Tibial nerve (tissue), 4 donors: ENCODE measurements at regions not wholly inside any gene's neighbourhood (a gene's known extent, or its start where the extent isn't known, plus 50 kb on each side); places are given as distances from the start of the nearest gene placed in this dataset.

Experiments
- EP300 ChIP-seq, 2 donors: sonication (generic); formaldehyde crosslinking; IDR thresholded peaks; one replicate each; pipeline ENCODE4 v1.6.1; 2017; ENCODE audit warnings: antibody characterized with exemption in 2 of 2, mild to moderate bottlenecking in 1 of 2
- POLR2A ChIP-seq, 2 donors: fragments of 450-650 bp; IDR thresholded peaks; one replicate each; pipeline ENCODE4 v1.6.1; 2017; ENCODE audit warnings: antibody characterized with exemption in 2 of 2, mild to moderate bottlenecking in 2 of 2, moderate library complexity in 2 of 2
- TF ChIP-seq, protein P1 (sequence below), 5 experiments: fragments of 200-600 bp in 3 of 5; fragments of 450-650 bp in 2 of 5; sonication (generic) in 3 of 5; IDR thresholded peaks; one replicate each; pipeline ENCODE4 v1.5.1; 2016 to 2019; ENCODE audit warnings: antibody characterized with exemption in 5 of 5, mild to moderate bottlenecking in 3 of 5, moderate library complexity in 2 of 5

DNA sequence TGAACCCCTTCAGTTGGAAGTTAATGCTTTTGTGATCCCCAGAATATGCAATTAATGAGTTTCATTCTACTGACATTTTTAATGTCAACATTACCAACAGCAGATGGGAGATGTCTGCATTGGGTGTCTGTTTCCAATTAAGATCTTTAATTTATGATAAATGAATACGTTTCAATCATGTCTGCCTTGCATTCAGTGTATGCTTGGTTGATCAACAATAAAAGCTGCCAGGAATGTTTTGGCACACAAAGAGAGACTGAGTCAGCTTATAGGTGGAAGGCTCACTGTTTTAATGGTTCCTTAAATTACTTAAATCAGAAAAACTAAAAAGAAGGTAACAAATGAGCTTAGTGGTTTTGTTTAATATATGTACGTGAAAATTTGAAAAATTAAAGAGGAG lies 359.9 kb upstream of the CNKSR2 start:
- TF ChIP-seq POLR2A (IDR thresholded peaks at IDR 0.05) (no peak), EP300 (IDR thresholded peaks at IDR 0.05) (no peak)
- TF ChIP-seq, protein P1, sequence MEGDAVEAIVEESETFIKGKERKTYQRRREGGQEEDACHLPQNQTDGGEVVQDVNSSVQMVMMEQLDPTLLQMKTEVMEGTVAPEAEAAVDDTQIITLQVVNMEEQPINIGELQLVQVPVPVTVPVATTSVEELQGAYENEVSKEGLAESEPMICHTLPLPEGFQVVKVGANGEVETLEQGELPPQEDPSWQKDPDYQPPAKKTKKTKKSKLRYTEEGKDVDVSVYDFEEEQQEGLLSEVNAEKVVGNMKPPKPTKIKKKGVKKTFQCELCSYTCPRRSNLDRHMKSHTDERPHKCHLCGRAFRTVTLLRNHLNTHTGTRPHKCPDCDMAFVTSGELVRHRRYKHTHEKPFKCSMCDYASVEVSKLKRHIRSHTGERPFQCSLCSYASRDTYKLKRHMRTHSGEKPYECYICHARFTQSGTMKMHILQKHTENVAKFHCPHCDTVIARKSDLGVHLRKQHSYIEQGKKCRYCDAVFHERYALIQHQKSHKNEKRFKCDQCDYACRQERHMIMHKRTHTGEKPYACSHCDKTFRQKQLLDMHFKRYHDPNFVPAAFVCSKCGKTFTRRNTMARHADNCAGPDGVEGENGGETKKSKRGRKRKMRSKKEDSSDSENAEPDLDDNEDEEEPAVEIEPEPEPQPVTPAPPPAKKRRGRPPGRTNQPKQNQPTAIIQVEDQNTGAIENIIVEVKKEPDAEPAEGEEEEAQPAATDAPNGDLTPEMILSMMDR (IDR thresholded peaks at IDR 0.05): no peak
